ENCODE measurements at regions not wholly inside any gene's neighbourhood (a gene's known extent, or its start where the extent isn't known, plus 50 kb on each side); places are given as distances from the start of the nearest gene placed in this dataset.

- TF ChIP-seq POLR2A (IDR thresholded peaks at IDR 0.05; ENCODE audit: low read depth, low read length) = no peak
- TF ChIP-seq POLR2AphosphoS5 (IDR thresholded peaks at IDR 0.05; ENCODE audit: low read depth, low read length) = no peak
Measured at GRCh38 chr1:87688136-87688535, 359.5 kb downstream of the LMO4 start.
